Mesendoderm (in vitro differentiated cells): ENCODE measurements at regions not wholly inside any gene's neighbourhood (a gene's known extent, or its start where the extent isn't known, plus 50 kb on each side); places are given as distances from the start of the nearest gene placed in this dataset.

ENCODE experiments used
- DNase-seq: peaks from one replicate; pipeline ENCODE4 v3.0.0; 2013
- H2AK5ac ChIP-seq: 2 replicates; pipeline ENCODE4 v1.6.1; 2013; ENCODE audit warnings: low read length, inconsistent platforms
- H2BK120ac ChIP-seq: 2 replicates; pipeline ENCODE4 v1.6.1; 2013; ENCODE audit warnings: low read depth, mild to moderate bottlenecking, low read length, moderate library complexity, mixed read lengths
- H2BK15ac ChIP-seq: replicated peaks from 2 replicates; pipeline ENCODE4 v1.6.1; 2013; ENCODE audit warnings: low read depth, mild to moderate bottlenecking, moderate library complexity
- H2BK5ac ChIP-seq: 2 replicates; pipeline ENCODE4 v1.6.1; 2013; ENCODE audit warnings: low read length, inconsistent platforms
- H3K18ac ChIP-seq: 2 replicates; pipeline ENCODE4 v1.6.1; 2013; ENCODE audit warnings: mild to moderate bottlenecking, low read length, mixed read lengths
- H3K23ac ChIP-seq: one replicate; pipeline ENCODE4 v1.6.1; 2013; ENCODE audit warnings: low read length
- H3K27ac ChIP-seq: 2 replicates; pipeline ENCODE4 v1.5.1; 2013; ENCODE audit warnings: low read depth, mild to moderate bottlenecking, inconsistent platforms, low read length, moderate library complexity
- H3K27me3 ChIP-seq: 2 replicates; pipeline ENCODE4 v1.6.1; 2013; ENCODE audit warnings: low read length, control low read depth, mild to moderate bottlenecking, inconsistent platforms; ENCODE audit not compliant: insufficient read depth, poor library complexity
- H3K36me3 ChIP-seq: 2 replicates; pipeline ENCODE4 v1.6.1; 2013; ENCODE audit warnings: low read length, inconsistent platforms; ENCODE audit not compliant: control insufficient read depth, insufficient read depth
- H3K4ac ChIP-seq: one replicate; pipeline ENCODE4 v1.6.1; 2013; ENCODE audit warnings: low read depth, mild to moderate bottlenecking, low read length, moderate library complexity
- H3K4me1 ChIP-seq: 2 replicates; pipeline ENCODE4 v1.6.1; 2013; ENCODE audit warnings: low read depth, low read length, inconsistent platforms; ENCODE audit not compliant: control insufficient read depth
- H3K4me2 ChIP-seq: 2 replicates; pipeline ENCODE4 v1.6.1; 2013; ENCODE audit warnings: low read length
- H3K4me3 ChIP-seq: 2 replicates; pipeline ENCODE4 v1.5.1; 2013; ENCODE audit warnings: mild to moderate bottlenecking, low read length
- H3K56ac ChIP-seq: one replicate; pipeline ENCODE4 v1.6.1; 2013; ENCODE audit warnings: low read length
- H3K79me1 ChIP-seq: 2 replicates; pipeline ENCODE4 v1.6.1; 2013; ENCODE audit warnings: low read length, inconsistent platforms
- H3K79me2 ChIP-seq: 2 replicates; pipeline ENCODE4 v1.6.1; 2013; ENCODE audit warnings: mild to moderate bottlenecking, low read length; ENCODE audit not compliant: control insufficient read depth, insufficient read depth
- H3K9ac ChIP-seq: 2 replicates; pipeline ENCODE4 v1.6.1; 2013; ENCODE audit warnings: low read length, inconsistent platforms
- H4K5ac ChIP-seq: one replicate; pipeline ENCODE4 v1.6.1; 2013; ENCODE audit warnings: low read length
- H4K8ac ChIP-seq: one replicate; pipeline ENCODE4 v1.6.1; 2013; ENCODE audit warnings: low read depth, mild to moderate bottlenecking, control low read depth, low read length, moderate library complexity
- WGBS: extraction: QIAGEN DNeasy Blood & Tissue Kit; methylation state at CpG from one replicate; pipeline ENCODE4 v1.1.7; 2013; ENCODE audit warnings: low lambda C conversion rate, missing lambda C conversion rate; ENCODE audit not compliant: insufficient coverage; ENCODE audit errors: extremely low coverage; 5-methylcytosine and 5-hydroxymethylcytosine counted together

GRCh38 chr5:56696900-56697299 is 118.4 kb upstream of the MAP3K1 start:
- H3K4me1 ChIP-seq = peaks cover 8% of the 10 kb centered on the region
- no peaks in the 10 kb centered on the region for H3K79me1 ChIP-seq
- no peak overlapping the region for H3K4ac ChIP-seq
- no peak overlapping the region for H2AK5ac ChIP-seq
- DNase-seq = no peak
- no peak overlapping the region for H2BK5ac ChIP-seq
- no peak overlapping the region for H2BK15ac ChIP-seq
- H4K5ac ChIP-seq = no peak overlapping the region
- no peaks in the 10 kb centered on the region for H3K27me3 ChIP-seq
- H3K9ac ChIP-seq = no peak overlapping the region
- no peak overlapping the region for H3K4me3 ChIP-seq
- no peak overlapping the region for H2BK120ac ChIP-seq
- no peaks in the 10 kb centered on the region for H3K79me2 ChIP-seq
- no peak overlapping the region for H3K18ac ChIP-seq
- no peaks in the 10 kb centered on the region for H3K36me3 ChIP-seq
- no peak overlapping the region for H3K27ac ChIP-seq
- H4K8ac ChIP-seq = no peak overlapping the region
- H3K23ac ChIP-seq = no peak overlapping the region
- no CpG with 5 or more reads among the region's 1 CpG for WGBS
- H3K4me2 ChIP-seq = no peak overlapping the region
- H3K56ac ChIP-seq = no peak overlapping the region

GRCh38 chr5:56693220-56693579 is 122.1 kb upstream of the MAP3K1 start:
- Histone ChIP-seq H3K27me3 (peaks cover 3% of the 10 kb centered on the region), H3K4me3 (no peak overlapping the region), H3K4me1 (peaks cover under 1% of the 10 kb centered on the region), H3K56ac (no peak overlapping the region), H3K9ac (no peak overlapping the region), H3K4me2 (no peak overlapping the region), H3K79me1 (no peaks in the 10 kb centered on the region), H3K27ac (no peak overlapping the region), H3K4ac (no peak overlapping the region), H3K36me3 (no peaks in the 10 kb centered on the region), H4K5ac (no peak overlapping the region), H4K8ac (no peak overlapping the region), H3K18ac (no peak overlapping the region), H3K79me2 (no peaks in the 10 kb centered on the region), H2BK5ac (no peak overlapping the region), H3K23ac (no peak overlapping the region), H2AK5ac (no peak overlapping the region), H2BK15ac (no peak overlapping the region), H2BK120ac (no peak overlapping the region)
- no CpG with 5 or more reads among the region's 5 CpGs for WGBS
- no peak for DNase-seq

GRCh38 chr5:56692359-56693219 is 122.8 kb upstream of the MAP3K1 start:
- no peak overlapping the region for H3K4ac ChIP-seq
- no peak overlapping the region for H2BK15ac ChIP-seq
- H3K4me2 ChIP-seq = no peak overlapping the region
- no peak for DNase-seq
- H2AK5ac ChIP-seq = no peak overlapping the region
- no peak overlapping the region for H4K8ac ChIP-seq
- no CpG with 5 or more reads among the region's 10 CpGs for WGBS
- no peak overlapping the region for H3K56ac ChIP-seq
- H3K4me3 ChIP-seq = no peak overlapping the region
- H3K79me2 ChIP-seq = no peaks in the 10 kb centered on the region
- peaks cover 3% of the 10 kb centered on the region for H3K27me3 ChIP-seq
- H3K27ac ChIP-seq = no peak overlapping the region
- no peak overlapping the region for H2BK5ac ChIP-seq
- H3K23ac ChIP-seq = no peak overlapping the region
- no peaks in the 10 kb centered on the region for H3K79me1 ChIP-seq
- no peak overlapping the region for H2BK120ac ChIP-seq
- H3K9ac ChIP-seq = no peak overlapping the region
- H4K5ac ChIP-seq = no peak overlapping the region
- H3K18ac ChIP-seq = no peak overlapping the region
- H3K4me1 ChIP-seq = no peaks in the 10 kb centered on the region
- H3K36me3 ChIP-seq = no peaks in the 10 kb centered on the region

- no CpG with 5 or more reads among the region's 1 CpG for WGBS
- Histone ChIP-seq H3K4me3 (no peak overlapping the region), H3K23ac (no peak overlapping the region), H3K79me2 (no peaks in the 10 kb centered on the region), H3K18ac (no peak overlapping the region), H3K4me2 (no peak overlapping the region), H2BK120ac (no peak overlapping the region), H3K9ac (no peak overlapping the region), H4K8ac (no peak overlapping the region), H3K56ac (no peak overlapping the region), H2BK15ac (no peak overlapping the region), H3K4ac (no peak overlapping the region), H4K5ac (no peak overlapping the region), H2AK5ac (no peak overlapping the region), H3K79me1 (no peaks in the 10 kb centered on the region), H3K27ac (no peak overlapping the region), H3K27me3 (peaks cover 3% of the 10 kb centered on the region), H3K36me3 (no peaks in the 10 kb centered on the region), H2BK5ac (no peak overlapping the region), H3K4me1 (no peaks in the 10 kb centered on the region)
- DNase-seq = no peak
These were observed 126.9 kb upstream of the MAP3K1 start for GRCh38 chr5:56688402-56688801.

- Histone ChIP-seq H2BK15ac (no peak overlapping the region), H3K79me2 (no peaks in the 10 kb centered on the region), H3K18ac (no peak overlapping the region), H2BK5ac (no peak overlapping the region), H3K4me3 (no peak overlapping the region), H3K4me1 (no peaks in the 10 kb centered on the region), H4K8ac (no peak overlapping the region), H3K4ac (no peak overlapping the region), H3K27me3 (peaks cover 3% of the 10 kb centered on the region), H3K23ac (no peak overlapping the region), H4K5ac (no peak overlapping the region), H2AK5ac (no peak overlapping the region), H3K4me2 (no peak overlapping the region), H3K27ac (no peak overlapping the region), H3K9ac (no peak overlapping the region), H3K56ac (no peak overlapping the region), H2BK120ac (no peak overlapping the region), H3K79me1 (no peaks in the 10 kb centered on the region), H3K36me3 (no peaks in the 10 kb centered on the region)
- no CpG with 5 or more reads among the region's 5 CpGs for WGBS
- DNase-seq = no peak
These were observed 128.8 kb upstream of the MAP3K1 start for GRCh38 chr5:56686337-56687195.
